ENCODE measurements at regions not wholly inside any gene's neighbourhood (a gene's known extent, or its start where the extent isn't known, plus 50 kb on each side); places are given as distances from the start of the nearest gene placed in this dataset.

GRCh38 chr5:86671536-86671935 lies 53.8 kb downstream of the COX7C start:
- Histone ChIP-seq H3K4me3 (ENCODE audit: low read depth, low read length) (no peak overlapping the region), H3K4me1 (no peaks in the 10 kb centered on the region), H3K9me3 (no peaks in the 10 kb centered on the region), H3K27me3 (peaks cover 2% of the 10 kb centered on the region; the same call in 1 of the 2 replicates), H3K36me3 (no peaks in the 10 kb centered on the region)
- no peak for DNase-seq
- TF ChIP-seq CTCF (IDR thresholded peaks at IDR 0.05; ENCODE audit: low read depth, low read length) = no peak

GRCh38 chr5:86674069-86674468 lies 56.3 kb downstream of the COX7C start:
- TF ChIP-seq CTCF (IDR thresholded peaks at IDR 0.05; ENCODE audit: low read depth, low read length) = no peak
- H3K9me3 ChIP-seq = no peaks in the 10 kb centered on the region
- no peak for DNase-seq
- no peak overlapping the region for H3K4me3 ChIP-seq (ENCODE audit: low read depth, low read length)
- no peaks in the 10 kb centered on the region for H3K4me1 ChIP-seq
- H3K36me3 ChIP-seq = no peaks in the 10 kb centered on the region
- peaks cover 2% of the 10 kb centered on the region; the same call in 1 of the 2 replicates for H3K27me3 ChIP-seq

GRCh38 chr5:86675311-86675710 lies 57.6 kb downstream of the COX7C start:
- Histone ChIP-seq H3K4me1 (no peaks in the 10 kb centered on the region), H3K27me3 (peaks cover 2% of the 10 kb centered on the region; the same call in 1 of the 2 replicates), H3K36me3 (no peaks in the 10 kb centered on the region), H3K9me3 (no peaks in the 10 kb centered on the region), H3K4me3 (ENCODE audit: low read depth, low read length) (no peak overlapping the region)
- DNase-seq = no peak
- TF ChIP-seq CTCF (IDR thresholded peaks at IDR 0.05; ENCODE audit: low read depth, low read length) = no peak

GRCh38 chr5:86679529-86679928 lies 61.8 kb downstream of the COX7C start:
- Histone ChIP-seq H3K27me3 (peaks cover 12% of the 10 kb centered on the region), H3K4me1 (no peaks in the 10 kb centered on the region), H3K36me3 (no peaks in the 10 kb centered on the region), H3K9me3 (no peaks in the 10 kb centered on the region), H3K4me3 (ENCODE audit: low read depth, low read length) (no peak overlapping the region)
- DNase-seq = peak; percentile 11
- peak; percentile 64 for TF ChIP-seq CTCF (IDR thresholded peaks at IDR 0.05; ENCODE audit: low read depth, low read length)

GRCh38 chr5:86679949-86680348 lies 62.2 kb downstream of the COX7C start:
- H3K9me3 ChIP-seq = no peaks in the 10 kb centered on the region
- no peaks in the 10 kb centered on the region for H3K36me3 ChIP-seq
- peaks cover 12% of the 10 kb centered on the region for H3K27me3 ChIP-seq
- no peak for DNase-seq
- no peak for TF ChIP-seq CTCF (IDR thresholded peaks at IDR 0.05; ENCODE audit: low read depth, low read length)
- no peaks in the 10 kb centered on the region for H3K4me1 ChIP-seq
- no peak overlapping the region for H3K4me3 ChIP-seq (ENCODE audit: low read depth, low read length)

- peaks cover 12% of the 10 kb centered on the region for H3K27me3 ChIP-seq
- H3K9me3 ChIP-seq = no peaks in the 10 kb centered on the region
- TF ChIP-seq CTCF (IDR thresholded peaks at IDR 0.05; ENCODE audit: low read depth, low read length) = no peak
- H3K4me1 ChIP-seq = no peaks in the 10 kb centered on the region
- H3K4me3 ChIP-seq (ENCODE audit: low read depth, low read length) = no peak overlapping the region
- no peak for DNase-seq
- H3K36me3 ChIP-seq = no peaks in the 10 kb centered on the region
Observed at GRCh38 chr5:86684222-86684621, 66.5 kb downstream of the COX7C start.
